ENCODE measurements at regions not wholly inside any gene's neighbourhood (a gene's known extent, or its start where the extent isn't known, plus 50 kb on each side); places are given as distances from the start of the nearest gene placed in this dataset.

- TF ChIP-seq USF2 (IDR thresholded peaks at IDR 0.05; ENCODE audit: low read length) = no peak
- TF ChIP-seq SAP30 (IDR thresholded peaks at IDR 0.05; ENCODE audit: insufficient read depth, insufficient replicate concordance, low read length) = no peak
These were observed 135.1 kb downstream of the GADD45G start (continued) for GRCh38 chr9:89739916-89740315.

Data from H1 (cell line).